ENCODE measurements at regions not wholly inside any gene's neighbourhood (a gene's known extent, or its start where the extent isn't known, plus 50 kb on each side); places are given as distances from the start of the nearest gene placed in this dataset.

DNA sequence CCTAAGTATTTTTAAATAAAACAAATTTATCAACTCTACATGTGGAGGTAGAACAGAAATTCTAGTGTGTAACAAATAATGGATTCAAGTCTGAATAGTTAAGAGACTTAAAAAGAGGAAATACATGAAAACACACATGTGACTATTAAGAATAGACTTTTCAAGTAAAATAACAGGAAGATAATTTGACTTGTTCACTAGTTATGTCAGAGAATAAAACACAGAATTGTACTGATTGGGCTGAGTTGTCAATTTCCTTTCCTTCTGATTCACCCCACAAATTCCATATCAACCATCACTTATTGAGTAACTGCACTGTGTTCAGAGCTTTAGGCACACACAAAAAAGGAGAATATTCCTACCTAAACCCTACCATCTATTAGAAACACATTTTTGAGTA, 557.2 kb downstream of the TUSC7 start:
- no peak for DNase-seq

GRCh38 chr3:117268318-117268717, 558.7 kb downstream of the TUSC7 start:
- DNase-seq, result no peak

DNA sequence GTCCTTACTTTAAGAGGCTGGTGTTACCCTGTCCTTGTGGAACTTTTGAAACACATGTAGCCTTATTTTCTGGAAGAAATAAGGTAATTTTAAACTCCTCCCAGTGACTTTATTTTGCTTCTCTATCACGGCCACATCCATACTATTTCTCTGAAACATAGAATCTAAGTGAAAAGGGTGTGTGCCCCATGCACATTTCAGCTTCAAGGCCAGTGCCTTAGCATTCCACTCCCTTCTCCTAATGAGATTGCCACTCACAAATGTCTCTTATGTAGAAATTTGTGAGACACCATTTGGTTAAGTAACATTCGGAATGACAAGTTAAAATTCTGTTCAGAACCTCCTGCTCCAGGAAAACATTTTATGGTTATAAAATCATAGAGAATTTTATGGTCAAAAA, 562.7 kb downstream of the TUSC7 start:
- no peak for DNase-seq

- DNase-seq, result no peak
Observed at GRCh38 chr3:117272876-117273523, 563.4 kb downstream of the TUSC7 start.

DNA sequence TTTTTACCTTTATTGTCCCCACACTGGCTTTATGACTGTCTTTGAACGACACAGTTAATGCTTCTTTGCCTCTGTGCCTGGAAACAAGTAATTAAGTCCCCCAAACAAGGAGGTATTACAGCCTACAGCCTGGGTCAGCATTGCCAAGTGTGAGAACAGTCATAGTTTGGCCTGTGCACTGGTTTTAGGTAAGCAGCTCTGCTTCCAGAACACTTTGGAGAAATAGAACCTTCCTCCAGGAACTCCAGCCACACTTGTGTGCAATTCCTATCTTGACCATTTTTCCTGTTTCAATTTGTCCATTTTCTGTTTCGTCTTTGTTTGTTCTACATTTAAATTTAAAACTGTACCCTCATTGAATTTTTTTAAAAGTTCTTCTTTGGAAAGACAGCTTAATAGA, 568.2 kb downstream of the TUSC7 start:
- no peak for DNase-seq

GRCh38 chr3:117278424-117279190, 569.0 kb downstream of the TUSC7 start:
- no peak for DNase-seq

- DNase-seq, result no peak
Observed at GRCh38 chr3:117281371-117281770, 571.8 kb downstream of the TUSC7 start.

GRCh38 chr3:117282566-117282965, 573.0 kb downstream of the TUSC7 start:
- no peak for DNase-seq

DNA sequence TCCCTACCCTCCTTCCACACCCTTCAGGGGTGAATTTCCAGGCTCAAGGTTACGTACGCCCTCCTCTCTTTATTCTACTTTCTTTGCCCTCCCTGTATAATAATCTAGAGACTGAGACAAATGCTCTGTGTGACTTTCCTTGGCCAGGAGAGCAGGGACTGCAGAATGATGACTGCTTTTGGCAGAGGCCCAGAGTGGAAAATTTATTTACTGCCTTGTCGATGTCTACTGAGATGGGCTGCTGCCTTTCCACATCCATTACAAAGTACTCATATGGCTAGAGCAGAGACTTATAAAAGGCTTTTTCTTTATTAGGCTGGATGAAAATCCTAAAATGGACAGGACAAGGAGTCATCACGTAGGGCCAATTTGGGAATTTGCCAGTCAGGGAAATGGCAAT, 576.2 kb downstream of the TUSC7 start:
- DNase-seq, result no peak

DNA sequence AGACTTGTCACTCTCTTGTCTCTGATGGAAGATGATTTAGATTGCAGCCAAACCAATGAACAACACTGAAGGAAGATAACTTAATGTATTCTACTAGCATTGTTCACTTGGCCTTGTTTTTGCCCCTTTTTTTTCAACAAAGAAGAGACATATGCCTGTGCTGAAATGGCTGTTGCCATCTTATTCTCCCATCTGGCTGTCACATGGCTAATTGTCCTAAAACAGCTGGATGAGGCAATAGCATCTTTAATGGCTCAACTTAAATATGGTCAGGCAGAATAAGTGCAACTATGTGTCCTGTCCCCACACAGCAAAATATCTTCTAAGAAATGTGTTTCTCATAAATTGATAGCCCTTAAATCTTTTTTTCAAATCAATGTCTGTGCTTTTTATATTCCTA, 576.9 kb downstream of the TUSC7 start:
- no peak for DNase-seq

GRCh38 chr3:117287602-117288001, 578.0 kb downstream of the TUSC7 start:
- DNase-seq, result no peak

- no peak for DNase-seq
Observed at GRCh38 chr3:117291476-117291875, 581.9 kb downstream of the TUSC7 start.

GRCh38 chr3:117297065-117297464, 587.5 kb downstream of the TUSC7 start:
- DNase-seq, result no peak

DNA sequence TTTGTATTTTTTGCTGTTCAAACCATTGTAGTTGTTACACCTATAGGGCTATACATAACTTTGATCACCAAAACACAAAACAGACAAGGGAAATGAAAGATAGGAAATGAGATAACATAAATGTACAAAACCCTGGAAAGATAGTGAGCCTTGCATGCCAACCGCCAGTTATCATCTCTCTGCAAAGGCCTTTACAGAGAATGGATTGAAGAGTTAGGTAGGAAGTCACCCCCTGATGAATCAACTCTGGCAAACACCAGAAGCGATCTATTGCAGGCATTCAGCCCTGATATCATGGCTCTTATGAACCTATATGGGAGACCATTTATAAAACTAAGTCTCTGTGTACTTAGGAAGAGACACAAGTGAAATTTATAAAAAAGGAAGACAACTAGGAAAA, 588.0 kb downstream of the TUSC7 start:
- DNase-seq, result no peak

- DNase-seq, result no peak
Observed at GRCh38 chr3:117298273-117298672, 588.7 kb downstream of the TUSC7 start.

DNA sequence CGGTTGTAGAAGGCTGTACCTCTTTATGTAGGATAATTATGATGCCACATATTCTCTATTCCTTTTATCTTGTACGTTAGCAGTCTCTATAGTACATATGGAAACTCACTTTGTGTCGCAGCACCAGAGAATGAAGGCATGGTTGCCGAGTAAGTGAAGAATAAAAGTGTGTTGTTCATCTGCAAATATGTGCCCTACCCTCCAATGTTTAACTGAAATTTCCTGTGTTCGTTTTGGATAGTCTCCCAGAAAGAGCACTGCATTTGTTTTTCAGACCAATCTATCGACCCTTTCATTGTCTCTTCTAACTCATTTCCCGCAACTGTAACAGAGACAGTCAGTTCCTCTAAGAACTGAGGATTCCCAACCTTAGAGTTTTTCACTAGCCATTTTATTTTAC, 592.8 kb downstream of the TUSC7 start:
- no peak for DNase-seq

DNA sequence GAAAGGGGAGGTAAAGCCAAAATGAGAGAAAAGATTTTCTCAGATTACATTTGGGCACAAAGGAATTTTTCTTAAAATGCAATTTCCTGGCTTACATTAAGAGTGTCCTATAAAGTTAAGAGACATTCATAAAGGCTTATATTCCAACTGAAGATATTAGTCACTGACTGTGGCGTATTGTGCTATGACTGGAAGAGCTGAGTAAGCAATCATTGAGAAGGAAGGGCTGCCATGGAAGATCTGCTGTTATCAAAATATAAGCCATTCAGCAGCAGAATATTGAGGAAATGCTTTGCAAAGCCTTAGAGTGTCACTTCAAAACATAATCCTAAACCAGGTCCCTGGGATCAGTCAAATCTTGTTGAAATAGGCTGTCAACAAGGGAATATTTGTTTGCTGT, 593.9 kb downstream of the TUSC7 start:
- no peak for DNase-seq

DNA sequence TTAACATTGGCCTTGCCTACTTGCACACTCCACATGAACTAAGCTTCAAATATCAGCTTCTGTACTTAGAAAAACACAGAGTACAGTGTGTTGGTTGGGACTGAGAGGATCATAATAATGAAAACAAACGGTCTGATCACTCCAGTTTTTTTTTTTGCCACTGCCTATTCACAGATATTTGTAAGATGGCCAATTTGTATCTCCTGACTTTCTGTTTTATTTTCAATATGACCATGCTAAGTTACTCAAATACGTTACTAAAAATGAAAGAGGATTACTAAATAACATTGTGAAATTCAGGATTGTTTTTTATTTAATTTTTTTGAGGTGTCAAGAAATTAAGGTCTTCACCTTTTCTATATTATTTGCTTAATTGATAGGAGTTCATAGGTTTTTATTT, 595.1 kb downstream of the TUSC7 start:
- no peak for DNase-seq

DNA sequence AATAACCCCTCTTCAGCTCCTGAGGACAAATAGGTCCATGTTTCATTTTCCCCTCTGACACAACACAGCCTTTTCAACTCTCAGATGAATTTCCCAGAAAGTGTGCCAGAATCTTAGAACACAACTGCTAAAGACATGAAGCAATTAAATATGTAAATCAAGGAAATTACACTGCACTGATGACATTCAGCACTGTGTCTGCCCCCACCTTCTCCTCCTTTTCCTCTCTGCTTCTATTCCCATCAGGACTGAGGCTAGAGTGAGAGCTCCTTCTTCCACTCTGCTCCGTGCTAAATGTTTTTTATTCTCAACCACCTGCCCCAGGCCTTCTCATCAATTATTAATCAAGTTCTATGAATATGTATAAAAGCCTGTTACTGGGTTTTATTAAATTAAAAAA, 596.1 kb downstream of the TUSC7 start:
- DNase-seq, result no peak

DNA sequence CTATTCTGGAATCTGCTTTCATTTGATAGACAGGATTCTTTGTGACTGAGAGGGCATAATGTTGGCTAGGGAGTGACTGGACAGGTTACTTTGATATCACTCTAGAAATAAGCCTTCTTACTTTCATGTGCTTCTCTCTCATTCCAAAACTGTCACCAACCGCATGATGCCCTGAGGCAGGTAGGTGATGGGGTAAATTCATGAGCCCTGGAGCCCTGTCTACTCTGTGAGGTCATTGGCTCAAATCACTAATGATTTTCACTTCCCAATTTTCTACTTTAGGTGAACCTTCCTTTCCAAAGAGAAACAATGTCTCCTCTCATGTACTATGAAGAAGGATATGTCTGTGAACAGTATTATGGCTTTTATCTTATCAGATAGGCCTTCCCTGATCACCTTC, 596.7 kb downstream of the TUSC7 start:
- no peak for DNase-seq

DNA sequence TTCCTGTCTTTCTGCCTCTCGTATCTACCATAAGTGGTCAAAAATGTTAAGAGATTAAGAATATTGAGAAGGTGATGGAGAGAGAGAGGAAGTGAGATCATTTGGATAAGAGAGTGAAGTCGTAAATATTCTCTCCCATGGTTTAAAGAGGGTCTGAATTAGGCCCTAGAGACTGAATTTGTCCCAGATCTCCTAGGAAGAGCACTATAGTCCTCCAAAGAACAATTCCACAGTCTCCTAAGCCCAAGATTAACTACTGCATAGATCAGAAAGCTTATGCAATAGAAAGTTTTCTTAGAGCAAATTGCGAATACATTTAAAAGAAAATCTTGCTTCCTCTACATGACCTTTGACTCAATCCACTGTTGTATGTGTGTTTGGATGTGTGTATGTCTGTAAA, 598.8 kb downstream of the TUSC7 start:
- DNase-seq, result no peak

- DNase-seq, result no peak
Observed at GRCh38 chr3:117308756-117309155, 599.2 kb downstream of the TUSC7 start.

DNA sequence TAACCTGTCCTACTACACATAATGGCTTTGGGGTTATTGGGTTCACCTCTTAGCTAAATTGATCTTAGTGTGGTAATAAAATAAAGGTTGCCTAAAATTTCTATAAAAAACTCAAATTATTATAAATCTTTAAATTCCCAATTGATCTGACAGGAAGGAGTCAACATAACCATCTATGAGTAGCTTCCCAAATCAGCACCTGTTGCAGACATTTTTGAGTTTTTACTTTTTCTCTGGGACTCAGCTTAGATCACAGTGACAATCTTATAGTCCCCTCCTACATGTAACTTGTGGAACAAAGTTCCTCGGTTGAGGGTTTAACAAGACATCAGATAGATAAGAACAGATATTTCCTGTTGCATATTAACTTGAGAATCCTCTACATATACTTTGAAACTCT, 601.0 kb downstream of the TUSC7 start:
- DNase-seq, result no peak

DNA sequence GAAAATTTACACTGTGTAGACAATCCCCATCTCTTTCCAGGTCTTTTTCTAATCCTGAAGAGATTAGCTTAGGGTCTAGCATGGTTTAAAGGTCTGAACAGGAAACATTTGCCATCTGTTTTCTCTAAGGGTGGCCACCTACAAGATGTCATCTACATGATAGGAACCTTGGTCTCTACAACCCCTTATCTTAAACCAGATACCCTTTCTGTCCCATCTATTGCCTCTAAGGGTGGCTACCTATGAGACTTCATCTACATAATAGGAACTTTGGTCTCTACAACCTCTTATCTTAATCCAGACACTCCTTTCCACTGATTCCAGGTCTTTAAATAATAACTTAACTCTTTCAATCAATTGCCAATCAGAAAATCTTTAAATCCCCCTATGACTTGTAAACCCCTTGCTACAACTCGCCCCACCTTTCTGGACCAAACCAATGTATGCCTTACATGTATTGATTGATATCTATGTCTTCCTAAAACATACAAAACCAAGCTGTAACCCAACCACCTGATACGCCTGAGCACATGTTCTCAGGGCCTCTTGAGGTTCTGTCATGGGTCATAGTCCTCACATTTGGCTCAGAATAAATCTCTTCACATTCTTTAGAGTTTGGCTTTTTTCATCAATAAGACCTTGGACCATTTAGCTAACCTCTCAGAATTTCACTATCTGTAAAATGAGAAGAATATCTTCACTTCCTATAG, 605.0 kb downstream of the TUSC7 start:
- DNase-seq, result no peak
